Smooth muscle cell (in vitro differentiated cells): ENCODE measurements at regions not wholly inside any gene's neighbourhood (a gene's known extent, or its start where the extent isn't known, plus 50 kb on each side); places are given as distances from the start of the nearest gene placed in this dataset.
"Not testable (repeated sequence)": the region's sequence is repeated elsewhere in the genome, so short reads cannot be mapped to it uniquely, and the experiment has no call there.

ENCODE experiments used
- DNase-seq: peaks from one replicate; lab custom pipeline; 2025; ENCODE audit not compliant: unreplicated experiment; lab: John Stamatoyannopoulos, UW
- H2AFZ ChIP-seq: fragments of 200-600 bp; sonication (generic); 2 replicates; pipeline ENCODE4 v1.6.0; 2016; ENCODE audit warnings: antibody characterized with exemption, low read depth, mild to moderate bottlenecking
- H3F3A ChIP-seq: fragments of 200-600 bp; sonication (generic); 2 replicates; pipeline ENCODE4 v1.6.0; 2017; ENCODE audit warnings: antibody characterized with exemption, low read depth
- H3K27ac ChIP-seq: fragments of 200-600 bp; sonication (generic); 2 replicates; pipeline ENCODE4 v1.5.1; 2016; ENCODE audit warnings: low read depth, mild to moderate bottlenecking
- H3K27me3 ChIP-seq: fragments of 200-600 bp; sonication (generic); 2 replicates; pipeline ENCODE4 v1.6.1; 2016; ENCODE audit warnings: low read depth, mild to moderate bottlenecking
- H3K36me3 ChIP-seq: fragments of 200-600 bp; sonication (generic); 2 replicates; pipeline ENCODE4 v1.5.1; 2016; ENCODE audit warnings: low read depth
- H3K4me1 ChIP-seq: fragments of 200-600 bp; sonication (generic); 2 replicates; pipeline ENCODE4 v1.5.1; 2016; ENCODE audit warnings: low read depth
- H3K4me2 ChIP-seq: fragments of 200-600 bp; sonication (generic); 2 replicates; pipeline ENCODE4 v1.6.0; 2016; ENCODE audit warnings: mild to moderate bottlenecking
- H3K4me3 ChIP-seq: fragments of 200-600 bp; sonication (generic); 2 replicates; pipeline ENCODE4 v1.5.1; 2016; ENCODE audit warnings: mild to moderate bottlenecking
- H3K79me2 ChIP-seq: fragments of 200-600 bp; sonication (generic); 2 replicates; pipeline ENCODE4 v1.6.0; 2016; ENCODE audit warnings: low read depth, mild to moderate bottlenecking
- H3K9ac ChIP-seq: fragments of 200-600 bp; sonication (generic); 2 replicates; pipeline ENCODE4 v1.6.0; 2016; ENCODE audit warnings: low read depth
- H3K9me3 ChIP-seq: fragments of 200-600 bp; sonication (generic); replicated peaks from 2 replicates; pipeline ENCODE4 v1.5.1; 2016; ENCODE audit warnings: low read depth
- H4K20me1 ChIP-seq: fragments of 200-600 bp; sonication (generic); 2 replicates; pipeline ENCODE4 v1.6.0; 2016; ENCODE audit warnings: low read depth
- CTCF ChIP-seq: fragments of 200-600 bp; sonication (generic); IDR thresholded peaks from 2 replicates; pipeline ENCODE4 v1.5.1; 2017; ENCODE audit warnings: borderline replicate concordance, mild to moderate bottlenecking, antibody characterized with exemption; ENCODE audit not compliant: insufficient read depth, poor library complexity, severe bottlenecking
- WGBS: methylation state at CpG from one replicate; pipeline ENCODE4 v1.1.7; 2016; ENCODE audit warnings: low lambda C conversion rate; 5-methylcytosine and 5-hydroxymethylcytosine counted together

DNA sequence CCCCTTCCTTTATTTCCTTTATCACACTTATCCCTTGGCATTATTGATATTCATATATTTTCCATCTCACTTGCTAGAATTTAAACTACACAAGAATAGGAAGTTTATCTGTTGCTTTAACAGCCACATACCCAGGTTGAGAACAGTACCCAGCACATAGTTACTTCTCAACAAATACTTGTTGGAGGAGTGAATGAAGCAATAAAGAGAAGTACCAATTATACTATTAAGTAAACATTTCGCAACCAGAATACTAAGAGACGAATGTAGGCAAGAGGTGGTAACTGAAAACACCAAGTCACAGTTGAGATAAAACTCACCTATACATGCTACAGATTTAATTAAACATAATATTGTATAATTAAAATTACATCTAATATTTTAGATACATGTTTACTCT lies 110.9 kb downstream of the FSCB start:
- WGBS: 80% methylated on average over 2 of the region's 2 CpGs
- peak overlapping the region; percentile 42 for H2AFZ ChIP-seq
- no peak for DNase-seq
- no peak overlapping the region for H3K9ac ChIP-seq
- H3K4me1 ChIP-seq: no peaks in the 10 kb centered on the region
- no peaks in the 10 kb centered on the region for H3F3A ChIP-seq
- no peaks in the 10 kb centered on the region for H3K79me2 ChIP-seq
- H3K36me3 ChIP-seq: no peaks in the 10 kb centered on the region
- no peaks in the 10 kb centered on the region for H3K9me3 ChIP-seq
- H3K4me2 ChIP-seq: no peak overlapping the region
- H3K4me3 ChIP-seq: no peak overlapping the region
- no peak for TF ChIP-seq CTCF
- H3K27ac ChIP-seq: no peak overlapping the region
- no peaks in the 10 kb centered on the region for H3K27me3 ChIP-seq
- H4K20me1 ChIP-seq: no peaks in the 10 kb centered on the region

- Histone ChIP-seq H3K4me2 (no peak overlapping the region), H3K27ac (no peak overlapping the region), H3K9me3 (no peaks in the 10 kb centered on the region), H3K4me3 (no peak overlapping the region), H3K27me3 (no peaks in the 10 kb centered on the region), H3K36me3 (no peaks in the 10 kb centered on the region), H3K9ac (no peak overlapping the region), H2AFZ (no peak overlapping the region), H3K4me1 (no peaks in the 10 kb centered on the region), H3F3A (no peaks in the 10 kb centered on the region), H3K79me2 (no peaks in the 10 kb centered on the region), H4K20me1 (no peaks in the 10 kb centered on the region)
- DNase-seq: no peak
- WGBS: 83% methylated on average over 2 of the region's 2 CpGs
- TF ChIP-seq CTCF: no peak
These were observed 114.1 kb downstream of the FSCB start for GRCh38 chr14:44392984-44393383.

DNA sequence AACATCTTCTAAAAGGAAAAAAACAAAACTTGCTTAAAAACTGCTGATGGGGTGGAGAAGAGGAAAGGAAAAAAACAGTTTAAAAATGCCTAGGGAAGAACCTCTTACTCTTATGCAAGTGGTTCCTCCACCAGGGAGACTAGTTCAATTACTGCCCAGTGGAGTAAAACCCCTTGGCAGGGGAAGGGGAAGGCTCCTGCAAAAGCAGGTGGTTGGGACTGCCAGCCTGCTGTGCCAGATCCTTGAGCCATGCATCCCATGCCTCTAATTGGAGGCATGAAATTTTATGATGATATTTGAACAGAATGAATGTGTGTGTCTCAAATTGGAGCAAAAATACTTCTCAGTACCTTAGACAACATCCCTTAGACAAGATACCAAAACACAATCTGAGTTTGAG lies 118.8 kb downstream of the FSCB start:
- Histone ChIP-seq H2AFZ (peak overlapping the region; percentile 18), H3K4me2 (no peak overlapping the region), H3K9me3 (no peaks in the 10 kb centered on the region), H3K9ac (no peak overlapping the region), H3K79me2 (no peaks in the 10 kb centered on the region), H4K20me1 (no peaks in the 10 kb centered on the region), H3K36me3 (no peaks in the 10 kb centered on the region), H3F3A (no peaks in the 10 kb centered on the region), H3K4me1 (no peaks in the 10 kb centered on the region), H3K4me3 (no peak overlapping the region), H3K27ac (no peak overlapping the region), H3K27me3 (no peaks in the 10 kb centered on the region)
- no peak for TF ChIP-seq CTCF
- no peak for DNase-seq

DNA sequence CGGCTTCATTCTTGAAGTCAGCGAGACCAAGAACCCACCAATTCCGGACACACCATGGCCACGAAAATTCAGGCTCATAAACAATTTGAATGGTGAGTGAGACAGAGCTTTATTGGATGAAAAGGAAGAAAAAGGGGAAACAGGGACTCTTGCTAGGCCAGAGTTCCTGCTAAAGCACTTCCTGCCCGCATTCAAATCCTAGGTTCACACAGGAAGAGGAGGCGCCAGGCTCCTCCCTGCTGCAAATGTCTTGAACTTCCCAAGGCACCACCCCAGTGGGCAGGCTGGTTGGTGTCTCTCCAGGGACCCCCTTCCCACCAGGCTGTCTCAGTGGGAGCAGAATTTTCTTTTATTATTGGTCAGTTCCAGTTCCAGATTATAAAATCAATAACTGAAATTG lies 121.2 kb downstream of the FSCB start:
- no peaks in the 10 kb centered on the region for H4K20me1 ChIP-seq
- DNase-seq: no peak
- H3K9me3 ChIP-seq: no peaks in the 10 kb centered on the region
- H3K4me1 ChIP-seq: no peaks in the 10 kb centered on the region
- WGBS: 88% methylated on average over 6 of the region's 6 CpGs
- TF ChIP-seq CTCF: no peak
- no peaks in the 10 kb centered on the region for H3K27me3 ChIP-seq
- no peak overlapping the region for H3K4me3 ChIP-seq
- no peaks in the 10 kb centered on the region for H3K79me2 ChIP-seq
- no peak overlapping the region for H3K9ac ChIP-seq
- no peak overlapping the region for H2AFZ ChIP-seq
- no peak overlapping the region for H3K4me2 ChIP-seq
- H3F3A ChIP-seq: no peaks in the 10 kb centered on the region
- no peaks in the 10 kb centered on the region for H3K36me3 ChIP-seq
- H3K27ac ChIP-seq: no peak overlapping the region

DNA sequence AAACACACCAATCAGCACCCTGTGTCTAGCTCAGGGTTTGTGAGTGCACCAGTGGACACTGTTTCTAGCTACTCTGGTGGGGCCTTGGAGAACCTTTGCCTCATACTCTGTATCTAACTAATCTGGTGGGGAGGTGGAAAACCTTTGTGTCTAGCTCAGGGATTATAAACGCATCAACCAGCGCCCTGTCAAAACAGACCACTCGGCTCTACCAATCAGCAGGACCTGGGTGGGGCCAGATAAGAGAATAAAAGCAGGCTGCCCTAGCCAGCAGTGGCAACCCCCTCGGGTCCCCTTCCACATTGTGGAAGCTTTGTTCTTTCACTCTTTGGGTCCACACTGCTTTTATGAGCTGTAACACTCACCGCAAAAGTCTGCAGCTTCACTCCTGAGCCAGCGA lies 121.8 kb downstream of the FSCB start:
- H3K27ac ChIP-seq, H3K9ac ChIP-seq, H3K4me3 ChIP-seq, H3K9me3 ChIP-seq, H3K4me1 ChIP-seq, H3K79me2 ChIP-seq, DNase-seq, H3K4me2 ChIP-seq, H3K36me3 ChIP-seq, H3K27me3 ChIP-seq, H2AFZ ChIP-seq, H3F3A ChIP-seq, H4K20me1 ChIP-seq: not testable (repeated sequence)
- 92% methylated on average over 6 of the region's 6 CpGs for WGBS

GRCh38 chr14:44384601-44385293 lies 122.3 kb downstream of the FSCB start:
- not testable (repeated sequence) for H4K20me1 ChIP-seq, H3K9ac ChIP-seq, H3K4me2 ChIP-seq, H3K27me3 ChIP-seq, H3K9me3 ChIP-seq, H3K4me1 ChIP-seq, H3K4me3 ChIP-seq, DNase-seq, H3K36me3 ChIP-seq, H3F3A ChIP-seq, H3K27ac ChIP-seq, H2AFZ ChIP-seq, H3K79me2 ChIP-seq
- WGBS: 95% methylated on average over 38 of the region's 38 CpGs
